ENCODE measurements at regions not wholly inside any gene's neighbourhood (a gene's known extent, or its start where the extent isn't known, plus 50 kb on each side); places are given as distances from the start of the nearest gene placed in this dataset.
"Not testable (repeated sequence)": the region's sequence is repeated elsewhere in the genome, so short reads cannot be mapped to it uniquely, and the experiment has no call there.

DNA sequence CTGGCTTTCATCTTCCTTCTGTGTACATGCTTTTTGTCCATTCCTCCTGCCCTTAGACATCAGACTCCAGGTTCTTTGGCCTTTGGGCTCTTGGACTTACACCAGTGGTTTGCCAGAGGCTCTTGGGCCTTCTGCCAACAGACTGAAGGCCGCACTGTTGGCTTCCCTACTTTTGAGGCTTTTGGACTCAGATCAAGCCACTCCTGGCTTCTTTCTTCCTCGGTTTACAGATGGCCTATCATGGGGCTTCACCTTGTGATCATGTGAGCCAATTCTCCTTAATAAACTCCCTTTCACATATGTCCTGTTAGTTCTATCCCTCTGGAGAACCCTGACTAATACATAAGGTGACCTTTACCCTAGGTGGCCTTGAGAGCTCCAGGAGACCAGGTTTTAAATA, 189.1 kb upstream of the CCNG1 start:
- H3K27ac Mint-ChIP-seq, result no peak overlapping the region
- no peaks in the 10 kb centered on the region for H3K27me3 ChIP-seq (ENCODE audit: insufficient read depth, low read length, poor library complexity, severe bottlenecking)
- no peaks in the 10 kb centered on the region for H3K27me3 Mint-ChIP-seq
- H3K4me3 ChIP-seq (ENCODE audit: low read length), result no peak overlapping the region
- ChIA-PET CTCF (no interaction called here), POLR2A (no interaction called here)
- no peak overlapping the region for H3K4me3 Mint-ChIP-seq
- no peak for DNase-seq
- no peak overlapping the region for H3K27ac ChIP-seq (ENCODE audit: low read depth, low read length)
- H3K36me3 ChIP-seq (ENCODE audit: insufficient read depth, low read length), result no peaks in the 10 kb centered on the region
- H3K9me3 Mint-ChIP-seq, result peaks cover 0 to 4% (median 0%) of the 10 kb centered on the region in 5 donors
- no peaks in the 10 kb centered on the region for H3K36me3 Mint-ChIP-seq
- no peaks in the 10 kb centered on the region for H3K4me1 ChIP-seq (ENCODE audit: insufficient read depth, low read length)
- H3K4me1 Mint-ChIP-seq, result no peaks in the 10 kb centered on the region
- H3K9me3 ChIP-seq (ENCODE audit: low read length), result no peaks in the 10 kb centered on the region

GRCh38 chr5:163248871-163249270, 188.5 kb upstream of the CCNG1 start:
- no peaks in the 10 kb centered on the region for H3K4me1 Mint-ChIP-seq
- Histone ChIP-seq H3K27ac (ENCODE audit: low read depth, low read length) (no peak overlapping the region), H3K4me1 (ENCODE audit: insufficient read depth, low read length) (no peaks in the 10 kb centered on the region), H3K27me3 (ENCODE audit: insufficient read depth, low read length, poor library complexity, severe bottlenecking) (no peaks in the 10 kb centered on the region), H3K9me3 (ENCODE audit: low read length) (no peaks in the 10 kb centered on the region), H3K36me3 (ENCODE audit: insufficient read depth, low read length) (no peaks in the 10 kb centered on the region), H3K4me3 (ENCODE audit: low read length) (no peak overlapping the region)
- H3K27ac Mint-ChIP-seq, result no peak overlapping the region
- no peak overlapping the region for H3K4me3 Mint-ChIP-seq
- H3K27me3 Mint-ChIP-seq, result no peaks in the 10 kb centered on the region
- no peak for DNase-seq
- ChIA-PET POLR2A (no interaction called here), CTCF (no interaction called here)
- no peaks in the 10 kb centered on the region for H3K36me3 Mint-ChIP-seq
- H3K9me3 Mint-ChIP-seq, result peaks cover 0 to 4% (median 0%) of the 10 kb centered on the region in 5 donors

DNA sequence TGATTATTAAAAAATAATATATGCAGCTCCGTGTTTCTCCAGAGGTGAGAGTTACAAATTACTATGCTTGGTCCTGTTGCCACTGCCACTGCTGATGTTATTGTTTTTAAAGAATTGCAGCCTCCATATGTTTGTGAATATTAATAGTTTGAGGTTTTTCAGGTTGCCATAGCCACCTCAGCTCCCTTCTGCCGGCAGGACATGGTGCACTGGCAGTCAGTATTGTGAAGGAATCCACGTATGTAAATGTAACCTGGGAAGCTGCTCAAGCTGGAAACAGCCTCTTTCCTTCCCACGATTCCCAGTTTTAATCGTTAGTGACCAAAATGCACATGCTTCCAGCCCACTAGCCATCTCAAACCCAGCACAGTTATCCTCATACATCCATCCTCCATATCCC, 184.4 kb upstream of the CCNG1 start:
- H3K36me3 ChIP-seq (ENCODE audit: insufficient read depth, low read length), result no peaks in the 10 kb centered on the region
- CTCF ChIA-PET, result no interaction called here
- H3K27me3 Mint-ChIP-seq, result no peaks in the 10 kb centered on the region

GRCh38 chr5:163259495-163259894, 177.9 kb upstream of the CCNG1 start:
- Mint-ChIP-seq H3K9me3 (peaks cover 0 to 4% (median 3%) of the 10 kb centered on the region in 5 donors), H3K4me1 (no peaks in the 10 kb centered on the region), H3K27me3 (no peaks in the 10 kb centered on the region), H3K27ac (no peak overlapping the region), H3K36me3 (no peaks in the 10 kb centered on the region), H3K4me3 (no peak overlapping the region)
- Histone ChIP-seq H3K4me1 (ENCODE audit: insufficient read depth, low read length) (no peaks in the 10 kb centered on the region), H3K27me3 (ENCODE audit: insufficient read depth, low read length, poor library complexity, severe bottlenecking) (no peaks in the 10 kb centered on the region), H3K9me3 (ENCODE audit: low read length) (no peaks in the 10 kb centered on the region), H3K36me3 (ENCODE audit: insufficient read depth, low read length) (no peaks in the 10 kb centered on the region), H3K4me3 (ENCODE audit: low read length) (no peak overlapping the region), H3K27ac (ENCODE audit: low read depth, low read length) (no peak overlapping the region)
- ChIA-PET POLR2A (no interaction called here), CTCF (no interaction called here)
- no peak for DNase-seq

More for the DNA sequence above, 184.4 kb upstream of the CCNG1 start:
- H3K4me1 ChIP-seq (ENCODE audit: insufficient read depth, low read length), result no peaks in the 10 kb centered on the region
- no peaks in the 10 kb centered on the region for H3K9me3 ChIP-seq (ENCODE audit: low read length)
- POLR2A ChIA-PET, result no interaction called here
- H3K4me3 ChIP-seq (ENCODE audit: low read length), result no peak overlapping the region
- no peaks in the 10 kb centered on the region for H3K4me1 Mint-ChIP-seq
- no peaks in the 10 kb centered on the region for H3K36me3 Mint-ChIP-seq
- H3K4me3 Mint-ChIP-seq, result no peak overlapping the region
- peaks cover 0 to 2% (median 0%) of the 10 kb centered on the region in 5 donors for H3K9me3 Mint-ChIP-seq
- no peaks in the 10 kb centered on the region for H3K27me3 ChIP-seq (ENCODE audit: insufficient read depth, low read length, poor library complexity, severe bottlenecking)
- no peak overlapping the region for H3K27ac ChIP-seq (ENCODE audit: low read depth, low read length)
- DNase-seq, result no peak
- no peak overlapping the region for H3K27ac Mint-ChIP-seq

DNA sequence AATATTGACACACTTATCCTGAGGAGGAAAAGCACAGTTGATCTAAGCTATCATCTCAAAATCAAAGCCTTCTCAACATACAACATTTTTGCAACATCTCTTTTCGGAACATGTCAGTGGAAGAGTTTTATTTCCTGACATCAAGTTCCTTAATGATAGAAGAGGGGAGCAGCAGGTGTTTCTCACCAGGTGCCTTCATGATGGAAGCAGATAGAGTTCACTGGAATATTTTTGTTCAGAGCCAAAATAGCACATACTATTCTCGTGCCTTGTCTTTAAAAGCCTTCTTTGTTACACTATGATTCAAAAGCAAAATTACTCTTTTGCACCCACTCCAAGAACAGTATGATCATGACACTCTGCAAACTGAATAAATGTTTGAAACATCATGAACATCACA, 176.9 kb upstream of the CCNG1 start:
- CTCF ChIA-PET, result no interaction called here
- Histone ChIP-seq H3K27me3 (ENCODE audit: insufficient read depth, low read length, poor library complexity, severe bottlenecking) (no peaks in the 10 kb centered on the region), H3K4me1 (ENCODE audit: insufficient read depth, low read length) (no peaks in the 10 kb centered on the region), H3K27ac (ENCODE audit: low read depth, low read length) (no peak overlapping the region), H3K36me3 (ENCODE audit: insufficient read depth, low read length) (no peaks in the 10 kb centered on the region), H3K9me3 (ENCODE audit: low read length) (no peaks in the 10 kb centered on the region), H3K4me3 (ENCODE audit: low read length) (no peak overlapping the region)
- DNase-seq, result no peak
- Mint-ChIP-seq H3K27ac (no peak overlapping the region), H3K9me3 (peaks cover 0 to 4% (median 3%) of the 10 kb centered on the region in 5 donors), H3K36me3 (no peaks in the 10 kb centered on the region), H3K4me1 (no peaks in the 10 kb centered on the region), H3K4me3 (no peak overlapping the region), H3K27me3 (no peaks in the 10 kb centered on the region)
- POLR2A ChIA-PET, result no interaction called here

DNA sequence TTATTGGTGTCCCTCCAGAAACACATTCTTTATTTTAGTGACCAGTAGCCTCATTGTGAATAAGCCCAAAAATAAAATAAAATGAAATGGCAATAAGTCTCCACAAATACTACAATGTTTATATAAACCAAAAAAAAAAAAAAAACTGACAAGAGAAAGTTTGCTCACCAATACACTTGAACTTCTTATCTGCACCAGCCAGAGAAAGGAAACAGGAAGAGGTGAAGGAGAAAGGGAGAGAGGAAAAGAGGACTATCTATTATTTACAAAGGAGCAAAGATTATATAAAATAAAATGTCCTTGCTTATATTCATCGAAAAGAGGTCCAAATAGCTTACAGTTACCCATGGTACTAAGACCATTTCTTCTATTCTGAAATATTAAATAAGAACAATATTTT, 176.4 kb upstream of the CCNG1 start:
- no peak for DNase-seq
- Histone ChIP-seq H3K36me3 (ENCODE audit: insufficient read depth, low read length) (no peaks in the 10 kb centered on the region), H3K27me3 (ENCODE audit: insufficient read depth, low read length, poor library complexity, severe bottlenecking) (no peaks in the 10 kb centered on the region), H3K27ac (ENCODE audit: low read depth, low read length) (no peak overlapping the region), H3K9me3 (ENCODE audit: low read length) (no peaks in the 10 kb centered on the region), H3K4me1 (ENCODE audit: insufficient read depth, low read length) (no peaks in the 10 kb centered on the region), H3K4me3 (ENCODE audit: low read length) (no peak overlapping the region)
- H3K4me3 Mint-ChIP-seq, result no peak overlapping the region
- peaks cover 0 to 4% (median 3%) of the 10 kb centered on the region in 5 donors for H3K9me3 Mint-ChIP-seq
- ChIA-PET POLR2A (no interaction called here), CTCF (no interaction called here)
- no peaks in the 10 kb centered on the region for H3K4me1 Mint-ChIP-seq
- H3K27me3 Mint-ChIP-seq, result no peaks in the 10 kb centered on the region
- H3K36me3 Mint-ChIP-seq, result no peaks in the 10 kb centered on the region
- no peak overlapping the region for H3K27ac Mint-ChIP-seq

DNA sequence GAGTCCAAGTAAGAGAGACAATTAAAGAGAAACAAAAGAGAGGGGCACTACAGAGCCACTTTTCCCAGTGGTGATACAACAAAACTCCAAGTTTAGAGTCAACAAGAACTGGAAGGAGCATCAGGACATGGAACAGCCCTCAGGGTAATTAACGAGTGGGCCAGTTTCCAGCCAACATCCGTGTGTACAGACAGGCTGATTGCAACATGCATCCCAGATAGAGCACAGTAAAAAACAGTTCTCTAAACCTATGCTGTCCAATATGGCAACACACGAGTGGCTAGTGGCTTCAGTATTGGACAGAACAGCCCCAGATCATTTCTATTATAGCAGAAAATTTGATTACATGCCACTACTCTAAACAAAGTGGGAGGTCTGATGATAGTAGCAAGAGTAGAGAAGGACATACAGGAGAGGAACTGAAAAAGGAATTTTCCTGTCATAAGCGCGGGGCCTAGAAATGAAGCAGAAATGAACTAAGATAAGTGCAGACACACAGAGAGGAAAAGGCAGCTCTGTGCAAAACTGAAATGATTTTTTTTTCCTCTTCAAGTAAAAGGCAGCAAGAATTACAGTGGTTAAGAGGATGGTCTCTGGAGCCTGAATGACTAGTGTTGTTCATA, 175.6 kb upstream of the CCNG1 start:
- H3K27ac Mint-ChIP-seq, result no peak overlapping the region
- H3K9me3 ChIP-seq (ENCODE audit: low read length), result no peaks in the 10 kb centered on the region
- no peak overlapping the region for H3K4me3 ChIP-seq (ENCODE audit: low read length)
- POLR2A ChIA-PET, result no interaction called here
- H3K4me1 ChIP-seq (ENCODE audit: insufficient read depth, low read length), result no peaks in the 10 kb centered on the region
- no peak for DNase-seq
- H3K36me3 ChIP-seq (ENCODE audit: insufficient read depth, low read length), result no peaks in the 10 kb centered on the region
- peaks cover 0 to 4% (median 3%) of the 10 kb centered on the region in 5 donors for H3K9me3 Mint-ChIP-seq
- H3K4me3 Mint-ChIP-seq, result no peak overlapping the region
- H3K4me1 Mint-ChIP-seq, result no peaks in the 10 kb centered on the region
- CTCF ChIA-PET, result no interaction called here
- no peaks in the 10 kb centered on the region for H3K27me3 ChIP-seq (ENCODE audit: insufficient read depth, low read length, poor library complexity, severe bottlenecking)
- H3K36me3 Mint-ChIP-seq, result no peaks in the 10 kb centered on the region
- H3K27ac ChIP-seq (ENCODE audit: low read depth, low read length), result no peak overlapping the region
- no peaks in the 10 kb centered on the region for H3K27me3 Mint-ChIP-seq

DNA sequence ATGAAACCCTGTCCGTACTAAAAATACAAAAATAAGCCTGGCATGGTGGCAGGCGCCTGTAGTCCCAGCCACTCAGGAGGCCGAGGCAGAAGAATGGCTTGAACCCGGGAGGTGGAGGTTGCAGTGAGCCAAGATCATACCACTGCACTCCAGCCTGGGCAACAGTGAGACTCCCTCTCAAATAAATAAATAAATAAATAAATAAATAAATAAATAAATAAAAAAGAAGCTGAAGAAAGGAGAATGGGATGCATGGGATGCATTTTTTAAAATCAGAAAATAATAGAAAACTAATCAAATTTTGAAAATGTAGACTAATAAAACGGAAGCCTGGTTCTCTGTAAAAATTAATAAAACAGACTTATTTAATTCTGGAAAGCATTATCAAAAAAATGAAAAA, 171.1 kb upstream of the CCNG1 start:
- H3K36me3 ChIP-seq (ENCODE audit: insufficient read depth, low read length); H3K27ac ChIP-seq (ENCODE audit: low read depth, low read length); H3K4me1 Mint-ChIP-seq; CTCF ChIA-PET; H3K4me3 ChIP-seq (ENCODE audit: low read length); H3K9me3 ChIP-seq (ENCODE audit: low read length); DNase-seq; H3K9me3 Mint-ChIP-seq; H3K36me3 Mint-ChIP-seq; H3K27me3 Mint-ChIP-seq; H3K4me3 Mint-ChIP-seq; H3K4me1 ChIP-seq (ENCODE audit: insufficient read depth, low read length); POLR2A ChIA-PET; H3K27me3 ChIP-seq (ENCODE audit: insufficient read depth, low read length, poor library complexity, severe bottlenecking); H3K27ac Mint-ChIP-seq: not testable (repeated sequence)

GRCh38 chr5:163269624-163270023, 167.8 kb upstream of the CCNG1 start:
- no peaks in the 10 kb centered on the region for H3K27me3 Mint-ChIP-seq
- H3K4me1 Mint-ChIP-seq, result no peaks in the 10 kb centered on the region
- POLR2A ChIA-PET, result no interaction called here
- CTCF ChIA-PET, result no interaction called here
- DNase-seq, result no peak
- Histone ChIP-seq H3K27me3 (ENCODE audit: insufficient read depth, low read length, poor library complexity, severe bottlenecking) (no peaks in the 10 kb centered on the region), H3K4me1 (ENCODE audit: insufficient read depth, low read length) (no peaks in the 10 kb centered on the region), H3K36me3 (ENCODE audit: insufficient read depth, low read length) (no peaks in the 10 kb centered on the region), H3K27ac (ENCODE audit: low read depth, low read length) (no peak overlapping the region), H3K4me3 (ENCODE audit: low read length) (no peak overlapping the region), H3K9me3 (ENCODE audit: low read length) (no peaks in the 10 kb centered on the region)
- peaks cover 0 to 5% (median 0%) of the 10 kb centered on the region in 5 donors for H3K9me3 Mint-ChIP-seq
- no peak overlapping the region for H3K27ac Mint-ChIP-seq
- H3K4me3 Mint-ChIP-seq, result no peak overlapping the region
- H3K36me3 Mint-ChIP-seq, result no peaks in the 10 kb centered on the region

Data from CD8-positive, alpha-beta memory T cell (primary cell).